ENCODE measurements at regions not wholly inside any gene's neighbourhood (a gene's known extent, or its start where the extent isn't known, plus 50 kb on each side); places are given as distances from the start of the nearest gene placed in this dataset.
"Not testable (repeated sequence)": the region's sequence is repeated elsewhere in the genome, so short reads cannot be mapped to it uniquely, and the experiment has no call there.

- DNase-seq (ENCODE audit: low read depth in 3 of 3, low spot score in 1 of 3): no peak
Measured at GRCh38 chr10:62496925-62497324, 122.8 kb downstream of the ZNF365 start.

- DNase-seq (ENCODE audit: low read depth in 3 of 3, low spot score in 1 of 3): no peak
Measured at GRCh38 chr10:62498271-62498670, 124.1 kb downstream of the ZNF365 start.

- not testable (repeated sequence) for DNase-seq (ENCODE audit: low read depth in 3 of 3, low spot score in 1 of 3)
Measured at GRCh38 chr10:62500116-62500515, 125.9 kb downstream of the ZNF365 start.

GRCh38 chr10:62501547-62501946, 127.4 kb downstream of the ZNF365 start:
- DNase-seq (ENCODE audit: low read depth in 3 of 3, low spot score in 1 of 3): no peak

- DNase-seq (ENCODE audit: low read depth in 3 of 3, low spot score in 1 of 3): no peak
Measured at GRCh38 chr10:62502995-62503613, 128.9 kb downstream of the ZNF365 start.

GRCh38 chr10:62503872-62504271, 129.7 kb downstream of the ZNF365 start:
- no peak for DNase-seq (ENCODE audit: low read depth in 3 of 3, low spot score in 1 of 3)

- no peak for DNase-seq (ENCODE audit: low read depth in 3 of 3, low spot score in 1 of 3)
Measured at GRCh38 chr10:62506371-62506770, 132.2 kb downstream of the ZNF365 start.

- DNase-seq (ENCODE audit: low read depth in 3 of 3, low spot score in 1 of 3): no peak
Measured at GRCh38 chr10:62511238-62511637, 137.1 kb downstream of the ZNF365 start.

- no peak for DNase-seq (ENCODE audit: low read depth in 3 of 3, low spot score in 1 of 3)
Measured at GRCh38 chr10:62511656-62512055, 137.5 kb downstream of the ZNF365 start.

- DNase-seq (ENCODE audit: low read depth in 3 of 3, low spot score in 1 of 3): no peak
Measured at GRCh38 chr10:62512732-62513475, 138.7 kb downstream of the ZNF365 start.

- DNase-seq (ENCODE audit: low read depth in 3 of 3, low spot score in 1 of 3): no peak
Measured at GRCh38 chr10:62514079-62514693, 140.0 kb downstream of the ZNF365 start.

GRCh38 chr10:62517252-62517651, 143.1 kb downstream of the ZNF365 start:
- no peak for DNase-seq (ENCODE audit: low read depth in 3 of 3, low spot score in 1 of 3)

- no peak for DNase-seq (ENCODE audit: low read depth in 3 of 3, low spot score in 1 of 3)
Measured at GRCh38 chr10:62527019-62527827, 153.1 kb downstream of the ZNF365 start.

- no peak for DNase-seq (ENCODE audit: low read depth in 3 of 3, low spot score in 1 of 3)
Measured at GRCh38 chr10:62528441-62528840, 154.3 kb downstream of the ZNF365 start.

GRCh38 chr10:62529396-62529795, 155.2 kb downstream of the ZNF365 start:
- no peak for DNase-seq (ENCODE audit: low read depth in 3 of 3, low spot score in 1 of 3)

GRCh38 chr10:62534031-62534430, 159.9 kb downstream of the ZNF365 start:
- DNase-seq (ENCODE audit: low read depth in 3 of 3, low spot score in 1 of 3): no peak

- DNase-seq (ENCODE audit: low read depth in 3 of 3, low spot score in 1 of 3): no peak
Measured at GRCh38 chr10:62538606-62539005, 164.4 kb downstream of the ZNF365 start.

GRCh38 chr10:62540389-62540788, 166.2 kb downstream of the ZNF365 start:
- DNase-seq (ENCODE audit: low read depth in 3 of 3, low spot score in 1 of 3): no peak

GRCh38 chr10:62541811-62542210, 167.6 kb downstream of the ZNF365 start:
- no peak for DNase-seq (ENCODE audit: low read depth in 3 of 3, low spot score in 1 of 3)

GRCh38 chr10:62543571-62544355, 169.6 kb downstream of the ZNF365 start:
- DNase-seq (ENCODE audit: low read depth in 3 of 3, low spot score in 1 of 3): no peak

All from stimulated activated CD4-positive, alpha-beta T cell treated with anti-CD3 and anti-CD28 coated beads, TNF-alpha, amount 100 ng/mL, for 1 hour (primary cell).